ENCODE measurements at regions not wholly inside any gene's neighbourhood (a gene's known extent, or its start where the extent isn't known, plus 50 kb on each side); places are given as distances from the start of the nearest gene placed in this dataset.
"Not testable (repeated sequence)": the region's sequence is repeated elsewhere in the genome, so short reads cannot be mapped to it uniquely, and the experiment has no call there.

DNA sequence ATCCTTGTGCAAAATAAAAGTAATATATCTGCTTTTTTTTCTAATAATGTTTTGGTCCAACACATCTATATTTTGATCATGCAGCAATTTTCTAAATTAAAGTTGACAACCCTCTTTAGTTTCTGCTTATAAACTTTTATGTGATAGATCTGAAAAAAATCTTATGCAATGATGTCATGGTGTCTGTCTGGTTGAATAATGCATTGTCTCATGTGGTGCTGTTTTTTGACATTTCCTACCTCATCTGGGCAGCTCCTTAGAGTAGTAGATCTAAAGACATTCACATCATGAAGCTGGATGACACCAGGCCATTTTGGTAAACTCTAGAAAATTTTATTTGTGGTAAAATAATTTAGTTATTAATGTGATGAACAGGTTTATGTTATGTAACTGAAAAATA is 106.8 kb upstream of the FN1 start:
- Mint-ChIP-seq H3K27me3 (no peaks in the 10 kb centered on the region), H3K9me3 (no peaks in the 10 kb centered on the region), H3K4me3 (no peak overlapping the region), H3K27ac (no peak overlapping the region), H3K36me3 (ENCODE audit: low read depth) (no peaks in the 10 kb centered on the region), H3K4me1 (no peaks in the 10 kb centered on the region)
- no peak for DNase-seq
- ChIA-PET POLR2A (no interaction called here), CTCF (no interaction called here)

DNA sequence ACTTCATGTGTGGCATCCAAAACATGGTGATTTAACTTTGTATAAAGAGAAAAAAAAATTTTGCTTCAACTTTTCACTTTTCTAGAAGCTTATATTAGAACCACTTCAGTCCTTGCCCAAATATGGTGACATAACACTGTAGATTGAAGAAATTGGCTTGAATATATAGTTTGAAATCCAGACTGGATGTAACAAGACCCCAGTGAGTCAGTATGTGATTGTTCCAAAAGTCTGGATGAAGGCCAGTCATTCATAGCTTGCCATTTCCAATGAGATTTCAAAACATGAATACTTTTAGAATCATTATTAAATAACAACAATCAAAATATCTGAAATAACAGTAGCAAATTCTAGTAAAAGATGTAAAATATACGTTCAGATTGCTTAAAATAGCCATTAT is 104.8 kb upstream of the FN1 start:
- no peaks in the 10 kb centered on the region for H3K36me3 Mint-ChIP-seq (ENCODE audit: low read depth)
- no peak overlapping the region for H3K27ac Mint-ChIP-seq
- no peaks in the 10 kb centered on the region for H3K27me3 Mint-ChIP-seq
- H3K4me1 Mint-ChIP-seq, result no peaks in the 10 kb centered on the region
- DNase-seq, result no peak
- ChIA-PET CTCF (no interaction called here), POLR2A (no interaction called here)
- no peak overlapping the region for H3K4me3 Mint-ChIP-seq
- no peaks in the 10 kb centered on the region for H3K9me3 Mint-ChIP-seq

DNA sequence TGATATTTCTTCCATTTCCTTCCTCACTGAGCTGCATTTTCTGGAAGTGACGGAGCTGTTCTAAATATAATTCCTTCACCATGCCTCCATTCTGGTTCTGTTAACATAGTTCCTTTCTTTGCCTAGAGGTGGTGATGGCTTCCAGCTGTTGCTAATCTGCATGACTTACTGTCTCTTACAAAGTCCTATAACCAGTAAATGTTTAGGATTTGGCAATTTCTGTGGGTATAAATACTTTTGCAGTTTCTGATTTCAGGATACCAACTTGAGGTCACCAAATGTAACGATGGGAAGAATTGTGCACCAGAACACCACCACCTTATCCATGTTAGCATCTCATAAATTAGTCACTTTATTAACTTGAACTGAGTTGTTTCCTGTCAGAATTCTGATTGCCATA is 101.7 kb upstream of the FN1 start:
- no peak for DNase-seq
- ChIA-PET CTCF (no interaction called here), POLR2A (no interaction called here)
- Mint-ChIP-seq H3K36me3 (ENCODE audit: low read depth) (no peaks in the 10 kb centered on the region), H3K9me3 (no peaks in the 10 kb centered on the region), H3K4me1 (no peaks in the 10 kb centered on the region), H3K27me3 (peaks cover 2% of the 10 kb centered on the region), H3K4me3 (no peak overlapping the region), H3K27ac (no peak overlapping the region)

DNA sequence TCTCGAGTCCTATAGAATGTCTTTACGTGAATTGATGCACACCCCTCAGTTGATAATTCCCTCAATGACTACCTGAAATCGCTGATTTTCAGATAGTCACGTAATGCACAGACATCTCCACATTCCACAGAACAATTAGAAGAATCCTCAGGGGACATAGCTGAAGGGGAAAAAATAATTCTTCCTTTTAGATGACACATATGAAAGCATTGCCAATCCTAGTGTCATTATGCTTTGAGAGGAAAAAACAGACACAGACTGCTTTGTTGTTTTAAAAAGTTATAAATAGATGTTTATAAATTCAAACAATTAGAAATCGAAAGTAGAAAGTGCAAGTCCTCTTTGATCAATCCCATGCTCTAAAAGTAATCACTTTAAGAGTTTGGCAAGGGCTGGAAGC is 100.6 kb upstream of the FN1 start:
- DNase-seq, result no peak
- Mint-ChIP-seq H3K4me1 (no peaks in the 10 kb centered on the region), H3K9me3 (no peaks in the 10 kb centered on the region), H3K36me3 (ENCODE audit: low read depth) (no peaks in the 10 kb centered on the region), H3K27me3 (peaks cover 2% of the 10 kb centered on the region), H3K27ac (no peak overlapping the region), H3K4me3 (no peak overlapping the region)
- ChIA-PET CTCF (no interaction called here), POLR2A (no interaction called here)

DNA sequence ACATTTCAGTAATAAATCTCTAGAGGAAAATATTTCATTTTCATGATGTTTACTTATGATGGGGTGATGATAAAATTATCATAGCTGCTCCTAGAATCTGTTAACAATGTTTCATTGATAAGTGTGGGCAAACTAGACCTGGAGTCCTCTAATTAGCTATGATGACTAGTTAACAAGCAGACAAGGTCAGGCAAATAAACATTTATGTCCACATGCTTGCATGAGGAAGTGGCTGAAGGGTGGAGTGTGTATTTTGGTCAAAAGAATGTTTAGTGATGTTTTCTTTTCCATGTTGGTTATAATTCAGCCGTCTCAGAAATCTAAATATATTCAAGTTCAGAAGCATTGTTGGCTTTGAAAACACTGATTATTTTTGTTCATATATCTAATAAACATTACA is 99.9 kb upstream of the FN1 start:
- Mint-ChIP-seq H3K27ac (no peak overlapping the region), H3K4me1 (no peaks in the 10 kb centered on the region), H3K9me3 (no peaks in the 10 kb centered on the region), H3K27me3 (peaks cover 2% of the 10 kb centered on the region), H3K4me3 (no peak overlapping the region), H3K36me3 (ENCODE audit: low read depth) (no peaks in the 10 kb centered on the region)
- CTCF ChIA-PET, result interaction anchor here (0.7 kb wide), 1 partner anchor 11 kb away, joined by 3 read pairs; no protein-coding TSS in a partner anchor
- DNase-seq, result no peak
- POLR2A ChIA-PET, result no interaction called here

DNA sequence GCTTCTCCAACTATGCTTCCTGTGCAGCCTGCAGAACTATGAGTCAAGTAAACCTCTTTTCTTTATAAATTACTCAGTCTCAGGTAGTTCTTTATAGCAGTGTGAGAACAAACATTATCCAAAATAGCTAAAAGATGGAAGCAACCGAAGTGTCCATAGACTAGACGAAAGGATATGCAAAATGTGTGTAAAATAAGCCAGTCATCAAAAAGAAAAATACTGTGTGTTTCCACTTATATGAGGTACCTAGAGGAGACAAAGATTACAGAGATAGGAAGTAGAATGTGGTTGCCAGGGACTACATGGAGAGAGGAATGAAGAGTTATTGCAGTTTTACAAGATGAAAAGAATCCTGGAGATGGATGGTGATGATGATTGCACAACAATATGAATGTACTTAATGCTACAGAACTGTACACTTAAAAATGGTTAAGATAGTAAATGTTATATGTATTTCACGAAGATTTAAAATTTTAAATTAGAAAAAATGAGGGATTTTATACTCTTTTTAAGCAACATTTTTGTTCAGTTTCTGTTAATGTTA is 99.3 kb upstream of the FN1 start:
- no peak for DNase-seq
- Mint-ChIP-seq H3K27ac (no peak overlapping the region), H3K36me3 (ENCODE audit: low read depth) (no peaks in the 10 kb centered on the region), H3K4me1 (no peaks in the 10 kb centered on the region), H3K27me3 (peaks cover 2% of the 10 kb centered on the region), H3K4me3 (no peak overlapping the region), H3K9me3 (no peaks in the 10 kb centered on the region)
- ChIA-PET CTCF (no interaction called here), POLR2A (no interaction called here)

DNA sequence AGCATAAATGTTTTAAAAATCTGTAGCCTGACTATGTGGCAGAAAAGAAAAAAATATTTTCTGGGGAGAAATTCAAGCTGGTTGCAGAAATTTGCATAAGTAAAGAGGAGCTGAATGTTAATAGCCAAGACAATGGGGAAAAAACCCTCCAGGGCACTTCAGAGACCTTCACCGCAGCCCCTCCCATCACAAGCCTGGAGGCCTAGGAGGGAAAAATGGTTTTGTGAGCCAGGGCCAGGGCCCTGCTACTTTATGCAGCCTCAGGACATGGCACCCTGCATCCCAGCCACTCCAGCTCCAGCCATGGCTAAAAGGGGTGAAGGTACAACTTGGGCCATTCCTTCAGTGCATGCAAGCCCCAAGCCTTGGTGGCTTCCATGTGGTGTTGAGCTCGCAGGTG is 97.8 kb upstream of the FN1 start:
- H3K9me3 Mint-ChIP-seq; POLR2A ChIA-PET; H3K27me3 Mint-ChIP-seq; H3K4me3 Mint-ChIP-seq; CTCF ChIA-PET; H3K4me1 Mint-ChIP-seq; H3K27ac Mint-ChIP-seq; DNase-seq; H3K36me3 Mint-ChIP-seq (ENCODE audit: low read depth): not testable (repeated sequence)

DNA sequence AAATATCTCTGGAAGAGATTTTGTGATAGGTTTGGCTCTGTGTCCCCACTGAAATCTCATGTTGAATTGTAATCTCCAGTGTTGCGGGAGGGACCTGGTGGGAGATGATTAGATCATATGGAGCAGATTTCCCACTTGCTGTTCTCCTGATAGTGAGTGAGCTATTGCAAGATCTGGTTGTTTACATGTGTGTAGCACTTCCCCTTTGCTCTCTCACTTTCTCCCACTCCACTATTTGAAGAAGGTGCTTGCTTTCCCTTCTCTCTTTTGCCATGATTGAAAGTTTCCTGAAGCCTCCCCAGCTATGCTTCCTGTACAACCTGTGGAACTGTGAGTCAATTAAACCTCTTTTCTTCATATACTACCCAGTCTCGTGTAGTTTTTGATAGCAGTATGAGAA is 97.0 kb upstream of the FN1 start:
- DNase-seq, result no peak
- Mint-ChIP-seq H3K27me3 (peaks cover 2% of the 10 kb centered on the region), H3K9me3 (no peaks in the 10 kb centered on the region), H3K27ac (no peak overlapping the region), H3K36me3 (ENCODE audit: low read depth) (no peaks in the 10 kb centered on the region), H3K4me3 (no peak overlapping the region), H3K4me1 (no peaks in the 10 kb centered on the region)
- POLR2A ChIA-PET, result no interaction called here
- CTCF ChIA-PET, result no interaction called here

DNA sequence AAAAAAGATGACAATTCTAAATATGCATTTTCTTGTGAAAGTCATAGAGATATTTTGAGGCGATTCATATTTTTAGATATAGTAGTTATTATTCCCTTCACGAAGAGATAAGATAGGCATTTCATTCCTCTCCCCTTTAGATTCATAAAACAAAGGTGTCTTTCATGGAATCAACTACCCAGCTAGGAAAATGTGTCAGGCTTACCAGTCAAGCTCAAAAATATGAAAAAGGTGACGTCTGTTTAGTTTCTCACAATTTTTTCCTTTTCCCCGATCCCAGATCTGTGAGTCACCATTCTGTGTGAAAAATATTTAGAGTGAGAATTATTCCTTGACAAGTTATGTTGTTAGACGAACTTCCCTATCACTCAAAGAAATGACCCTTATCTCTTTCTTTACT is 95.4 kb upstream of the FN1 start:
- Mint-ChIP-seq H3K9me3 (no peaks in the 10 kb centered on the region), H3K36me3 (ENCODE audit: low read depth) (no peaks in the 10 kb centered on the region), H3K27ac (no peak overlapping the region), H3K27me3 (peaks cover 3% of the 10 kb centered on the region), H3K4me1 (no peaks in the 10 kb centered on the region), H3K4me3 (no peak overlapping the region)
- ChIA-PET CTCF (no interaction called here), POLR2A (no interaction called here)
- DNase-seq, result no peak

DNA sequence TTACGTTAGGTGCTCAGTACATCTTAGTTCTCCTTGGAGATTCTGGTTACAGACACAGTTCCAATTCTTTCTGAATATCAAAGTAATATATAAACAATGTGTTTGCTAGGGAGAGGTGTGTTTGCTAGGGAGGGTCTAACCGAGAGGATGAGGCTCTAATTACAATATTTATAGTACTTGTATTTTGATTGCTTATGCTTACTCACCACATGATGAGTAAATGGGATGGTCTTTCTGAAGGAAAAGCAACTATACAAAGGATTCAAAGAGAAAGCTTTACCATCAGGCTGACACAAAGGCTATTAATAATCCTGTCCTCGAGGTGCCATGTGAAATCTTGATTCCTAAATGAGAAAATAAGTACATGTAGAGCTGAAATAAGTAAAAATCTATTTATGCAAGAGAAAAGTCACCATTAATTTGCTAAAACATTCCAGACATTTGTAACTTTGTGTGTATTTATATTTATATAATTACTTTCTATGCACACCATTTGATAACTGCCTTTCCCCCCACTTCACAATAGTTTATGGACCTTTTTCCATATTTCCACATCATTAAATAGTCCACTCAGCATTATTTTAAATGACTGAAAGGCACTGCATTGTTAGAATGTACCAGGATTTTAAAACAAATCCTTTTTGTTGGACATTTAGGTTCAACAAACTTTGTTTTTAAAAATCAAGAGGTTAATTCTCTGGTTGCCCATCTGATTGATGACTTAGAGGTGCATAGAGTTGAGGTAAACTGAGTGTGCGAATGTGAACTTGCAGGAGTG is 94.5 kb upstream of the FN1 start:
- no peaks in the 10 kb centered on the region for H3K4me1 Mint-ChIP-seq
- H3K27ac Mint-ChIP-seq, result no peak overlapping the region
- no peaks in the 10 kb centered on the region for H3K36me3 Mint-ChIP-seq (ENCODE audit: low read depth)
- no peak overlapping the region for H3K4me3 Mint-ChIP-seq
- ChIA-PET CTCF (no interaction called here), POLR2A (no interaction called here)
- H3K27me3 Mint-ChIP-seq, result peaks cover 3% of the 10 kb centered on the region
- DNase-seq, result no peak
- no peaks in the 10 kb centered on the region for H3K9me3 Mint-ChIP-seq

DNA sequence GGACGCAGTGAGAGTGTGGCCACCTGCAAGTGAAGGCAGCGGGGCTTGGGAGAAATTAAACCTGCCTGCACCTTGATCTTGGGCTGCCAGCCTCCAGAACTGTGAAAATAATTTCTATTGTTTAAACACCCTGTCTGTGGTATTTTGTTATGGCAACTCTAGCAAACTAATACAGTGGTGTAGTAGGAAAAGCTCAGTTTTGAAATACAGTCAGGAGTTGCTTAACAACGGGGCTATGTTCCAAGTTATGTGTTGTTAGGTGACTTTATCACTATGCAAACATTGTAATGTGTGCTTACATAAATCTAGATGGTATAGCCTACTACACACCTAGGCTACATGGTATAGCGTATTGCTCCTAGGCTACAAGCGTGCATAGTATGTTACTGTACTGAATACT is 93.4 kb upstream of the FN1 start:
- Mint-ChIP-seq H3K36me3 (ENCODE audit: low read depth) (no peaks in the 10 kb centered on the region), H3K27me3 (peaks cover 1% of the 10 kb centered on the region), H3K4me3 (no peak overlapping the region), H3K9me3 (no peaks in the 10 kb centered on the region), H3K4me1 (no peaks in the 10 kb centered on the region), H3K27ac (no peak overlapping the region)
- DNase-seq, result no peak
- POLR2A ChIA-PET, result no interaction called here
- CTCF ChIA-PET, result no interaction called here

DNA sequence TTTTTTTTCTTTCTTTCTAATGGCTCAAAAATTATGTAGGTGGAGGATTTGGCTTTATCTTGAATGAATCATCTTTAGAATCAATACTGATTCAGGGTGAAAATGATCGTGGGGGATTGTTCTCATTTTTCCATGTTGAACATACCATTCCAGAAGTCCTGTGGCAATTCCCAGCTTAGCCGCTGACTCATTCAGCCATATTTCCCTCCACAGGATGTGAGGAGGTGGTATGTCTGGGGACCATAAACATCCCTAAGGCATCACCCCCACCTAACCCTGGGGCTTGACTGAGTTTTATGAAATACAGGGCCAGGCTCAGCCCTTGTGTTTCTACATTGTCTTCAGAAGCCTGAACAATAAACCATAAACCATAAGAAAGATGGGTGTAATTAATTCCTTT is 92.7 kb upstream of the FN1 start:
- Mint-ChIP-seq H3K36me3 (ENCODE audit: low read depth) (no peaks in the 10 kb centered on the region), H3K9me3 (no peaks in the 10 kb centered on the region), H3K4me3 (no peak overlapping the region), H3K4me1 (no peaks in the 10 kb centered on the region), H3K27ac (no peak overlapping the region), H3K27me3 (peaks cover 1% of the 10 kb centered on the region)
- DNase-seq, result no peak
- ChIA-PET CTCF (no interaction called here), POLR2A (no interaction called here)

DNA sequence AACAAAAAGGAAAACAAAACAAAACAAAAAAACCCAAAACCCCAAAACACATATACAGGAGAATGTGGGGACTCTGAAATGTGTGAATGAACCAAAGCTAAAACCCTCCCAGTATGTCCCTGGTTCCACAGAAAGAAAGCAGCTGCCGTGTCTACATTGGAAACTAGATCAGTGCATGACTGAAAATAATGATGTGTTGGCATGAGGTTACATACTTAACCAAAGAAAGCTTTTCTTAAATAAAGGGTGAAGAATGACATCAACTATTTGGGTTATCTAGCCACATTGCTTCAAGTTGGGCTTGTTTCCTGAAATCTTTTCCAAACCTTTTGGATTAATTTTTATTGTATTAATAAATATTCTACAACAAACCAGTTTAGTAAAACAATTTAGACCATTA is 91.9 kb upstream of the FN1 start:
- H3K27me3 Mint-ChIP-seq, result peaks cover 1% of the 10 kb centered on the region
- ChIA-PET CTCF (interaction anchor here (0.6 kb wide), 1 partner anchor 421 kb away, joined by 3 read pairs; no protein-coding TSS in a partner anchor), POLR2A (no interaction called here)
- no peaks in the 10 kb centered on the region for H3K9me3 Mint-ChIP-seq
- no peaks in the 10 kb centered on the region for H3K4me1 Mint-ChIP-seq
- no peak overlapping the region for H3K27ac Mint-ChIP-seq
- DNase-seq, result no peak
- H3K36me3 Mint-ChIP-seq (ENCODE audit: low read depth), result no peaks in the 10 kb centered on the region
- H3K4me3 Mint-ChIP-seq, result no peak overlapping the region

DNA sequence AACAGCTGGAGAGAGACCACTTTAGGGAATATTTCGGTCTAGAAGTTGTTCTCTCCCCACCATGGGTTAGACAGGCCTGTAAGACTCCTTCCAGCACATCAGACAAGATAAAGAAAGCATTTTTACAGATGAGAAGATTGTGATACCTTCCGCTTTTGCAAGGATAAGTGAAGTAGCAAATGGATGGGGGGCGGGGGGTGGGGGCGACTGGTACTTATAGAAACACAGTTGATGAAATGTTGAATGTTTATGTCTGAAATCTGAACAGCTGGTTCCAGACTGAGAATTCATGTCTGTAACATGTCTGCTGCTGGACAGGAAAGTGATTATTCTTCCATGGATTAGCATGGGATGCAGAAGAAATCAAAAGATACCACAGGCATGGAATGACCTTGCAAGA is 90.5 kb upstream of the FN1 start:
- CTCF ChIA-PET, result no interaction called here
- H3K4me1 Mint-ChIP-seq, result no peaks in the 10 kb centered on the region
- H3K27me3 Mint-ChIP-seq, result peaks cover 1% of the 10 kb centered on the region
- no peak overlapping the region for H3K4me3 Mint-ChIP-seq
- DNase-seq, result no peak
- POLR2A ChIA-PET, result no interaction called here
- H3K9me3 Mint-ChIP-seq, result no peaks in the 10 kb centered on the region
- no peak overlapping the region for H3K27ac Mint-ChIP-seq
- no peaks in the 10 kb centered on the region for H3K36me3 Mint-ChIP-seq (ENCODE audit: low read depth)

Measured in activated CD4-positive, alpha-beta T cell treated with anti-CD3 and anti-CD28 coated beads, Interleukin-2, amount 10 ng/mL, durations not matched to agents 7 days and 5 days (primary cell).